GM21367 (cell line): ENCODE measurements at regions not wholly inside any gene's neighbourhood (a gene's known extent, or its start where the extent isn't known, plus 50 kb on each side); places are given as distances from the start of the nearest gene placed in this dataset.

Experiments used
- ATAC-seq: cut with Tn5 transposase; IDR thresholded peaks from one replicate; pipeline ENCODE4 v1.9.1; 2021; ENCODE audit not compliant: unreplicated experiment

DNA sequence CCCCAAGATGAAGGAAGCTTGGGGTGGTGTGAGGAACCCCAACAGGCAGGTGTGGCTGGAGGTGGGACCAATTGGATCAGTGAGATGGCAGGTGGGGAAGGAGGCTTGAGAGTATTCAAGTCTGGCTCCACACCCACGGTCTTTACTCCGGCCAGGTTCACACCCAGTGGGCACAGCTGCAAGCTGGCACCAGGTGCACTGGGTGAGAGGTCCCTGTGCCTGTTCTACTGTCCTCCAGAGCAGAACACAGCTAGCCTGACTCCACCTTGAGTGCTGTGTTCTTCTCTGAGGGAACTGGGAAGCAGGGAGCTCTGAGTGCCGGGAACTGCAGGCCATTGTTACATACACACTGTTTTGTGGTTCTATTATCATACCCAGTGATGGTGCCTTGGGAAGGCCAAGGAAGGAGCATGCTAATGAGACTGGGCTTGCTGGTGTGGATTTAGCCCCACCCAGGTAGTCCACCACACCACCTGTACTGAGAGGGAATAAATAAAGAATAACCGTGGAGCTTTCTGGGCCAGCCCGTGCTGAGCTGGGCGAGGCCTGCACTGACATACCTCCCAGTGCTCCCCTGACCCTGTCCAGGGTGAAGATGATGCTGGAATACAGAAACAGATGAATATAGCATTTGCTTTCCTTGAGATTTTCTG is 93.4 kb downstream of the ABHD5 start:
- ATAC-seq: no peak

DNA sequence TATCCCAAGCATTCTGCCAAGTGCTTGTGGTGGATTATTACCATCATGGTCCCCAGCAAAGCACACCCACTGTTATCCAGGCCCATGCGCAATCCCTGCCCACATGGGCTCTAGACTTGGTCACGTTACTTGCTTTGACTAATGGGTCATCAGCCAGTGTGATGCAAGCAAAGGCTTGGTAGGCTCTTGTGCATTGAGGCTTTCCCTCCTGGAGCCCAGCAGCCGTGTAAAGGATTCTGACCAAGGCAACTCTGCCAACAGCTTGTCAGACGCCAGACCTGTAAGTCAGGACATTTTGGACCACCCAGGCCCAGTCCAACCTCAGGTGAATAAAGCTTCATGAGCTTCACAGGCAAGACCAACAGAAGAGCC is 93.9 kb downstream of the ABHD5 start:
- ATAC-seq: no peak

- no peak for ATAC-seq
Measured at GRCh38 chr3:43785551-43785950, 94.8 kb downstream of the ABHD5 start.

- ATAC-seq: no peak
Measured at GRCh38 chr3:43786102-43786501, 95.4 kb downstream of the ABHD5 start.

DNA sequence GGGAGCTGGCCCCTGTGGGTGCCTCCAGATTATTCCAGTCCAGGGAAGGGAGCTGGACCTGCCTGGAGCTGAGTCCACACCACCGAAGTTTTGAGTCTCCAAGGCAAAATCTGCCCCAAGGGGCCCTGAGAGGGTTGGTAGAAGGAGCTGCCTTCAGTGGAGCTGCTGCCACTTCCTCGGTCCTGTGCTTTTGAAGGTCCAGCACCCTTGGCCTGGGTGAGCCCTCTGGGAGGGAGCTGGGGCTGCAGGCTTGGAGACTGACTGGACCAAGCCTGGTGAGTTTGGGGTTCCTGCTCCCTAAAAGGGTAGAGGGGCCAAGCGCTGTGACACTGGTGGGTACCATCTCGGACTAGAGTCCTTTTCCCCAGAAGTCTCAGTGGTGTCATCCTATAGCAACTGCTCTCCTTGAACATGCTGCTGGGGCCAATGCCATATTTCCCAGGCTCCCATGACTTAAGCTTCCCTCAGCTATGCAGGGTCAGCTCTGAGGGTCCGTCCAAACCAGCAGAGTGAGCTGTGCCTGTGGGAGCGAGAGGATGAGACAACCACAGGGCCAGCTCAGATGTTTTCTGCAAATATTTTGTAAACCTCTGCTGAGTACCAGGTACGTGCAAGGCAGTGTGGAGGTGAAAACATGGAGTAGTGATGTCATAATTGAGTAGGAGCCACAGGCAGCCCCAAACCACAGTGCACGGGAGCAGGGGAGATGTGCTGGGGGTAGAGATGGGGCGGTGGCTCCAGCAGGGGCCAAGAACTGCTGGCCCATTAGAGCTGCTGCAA is 96.0 kb downstream of the ABHD5 start:
- ATAC-seq: no peak

- no peak for ATAC-seq
Measured at GRCh38 chr3:43787330-43787729, 96.6 kb downstream of the ABHD5 start.

- ATAC-seq: no peak
Measured at GRCh38 chr3:43789028-43789427, 98.3 kb downstream of the ABHD5 start.

- ATAC-seq: no peak
Measured at GRCh38 chr3:43790060-43790459, 99.3 kb downstream of the ABHD5 start.

DNA sequence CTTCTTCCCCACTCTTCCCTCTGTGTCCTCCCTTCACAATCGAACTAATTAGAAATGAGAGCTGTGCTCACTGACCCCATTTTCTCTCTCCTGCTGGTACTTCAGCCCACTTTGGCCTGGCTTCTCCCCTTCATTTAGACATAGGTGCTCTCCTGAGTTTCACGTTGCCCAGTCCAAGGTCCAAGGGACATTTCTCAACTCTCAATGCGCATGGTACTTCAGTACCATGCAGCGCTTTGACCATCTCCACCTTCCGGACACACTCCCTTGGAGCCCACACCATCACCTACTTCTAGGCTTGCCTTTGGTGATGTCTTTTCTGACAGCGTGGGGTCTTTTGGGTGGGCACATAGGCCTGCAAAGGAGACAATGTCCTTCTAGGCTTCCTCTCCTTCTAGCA is 99.7 kb downstream of the ABHD5 start:
- no peak for ATAC-seq

DNA sequence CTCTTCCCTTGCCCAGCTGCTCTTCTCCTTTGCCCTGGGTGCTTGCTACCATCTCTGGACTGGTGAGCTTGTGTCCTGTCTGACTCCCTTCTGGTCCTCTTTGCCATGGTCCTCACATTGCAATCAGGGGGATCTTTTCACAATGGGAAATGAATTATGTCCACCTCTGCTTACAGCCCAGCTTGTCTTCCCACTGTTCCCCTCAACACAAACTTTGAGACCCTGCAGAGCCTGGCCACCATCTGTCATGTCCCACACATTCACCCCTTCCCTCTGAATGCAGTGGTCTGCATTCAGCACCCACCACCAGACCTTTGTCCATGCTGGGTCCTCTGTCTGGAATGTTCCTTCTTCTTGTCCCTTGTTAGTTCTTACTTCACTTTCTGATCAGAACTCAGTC is 100.5 kb downstream of the ABHD5 start:
- no peak for ATAC-seq

DNA sequence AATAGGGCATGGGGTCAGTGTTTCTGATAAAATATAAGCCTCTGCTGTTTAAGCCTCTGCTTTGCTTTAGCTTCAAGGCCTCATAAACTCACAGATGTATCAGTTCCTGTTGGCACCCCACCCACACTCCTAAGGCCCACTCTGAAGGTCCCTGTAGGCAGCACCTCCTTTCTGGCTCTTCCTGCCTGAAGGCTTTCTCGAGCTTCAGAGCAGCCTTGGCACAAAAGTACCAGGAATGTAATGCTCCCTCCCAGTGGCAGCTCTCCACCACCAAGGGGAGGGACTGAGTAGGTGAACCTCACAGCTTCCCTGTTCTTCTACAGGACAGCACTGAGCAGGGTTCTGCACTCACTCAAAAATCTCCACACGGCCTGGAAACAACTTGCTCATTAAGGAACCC is 102.2 kb downstream of the ABHD5 start:
- no peak for ATAC-seq

GRCh38 chr3:43793648-43794372 is 103.1 kb downstream of the ABHD5 start:
- ATAC-seq: no peak

- no peak for ATAC-seq
Measured at GRCh38 chr3:43794776-43795175, 104.0 kb downstream of the ABHD5 start.

DNA sequence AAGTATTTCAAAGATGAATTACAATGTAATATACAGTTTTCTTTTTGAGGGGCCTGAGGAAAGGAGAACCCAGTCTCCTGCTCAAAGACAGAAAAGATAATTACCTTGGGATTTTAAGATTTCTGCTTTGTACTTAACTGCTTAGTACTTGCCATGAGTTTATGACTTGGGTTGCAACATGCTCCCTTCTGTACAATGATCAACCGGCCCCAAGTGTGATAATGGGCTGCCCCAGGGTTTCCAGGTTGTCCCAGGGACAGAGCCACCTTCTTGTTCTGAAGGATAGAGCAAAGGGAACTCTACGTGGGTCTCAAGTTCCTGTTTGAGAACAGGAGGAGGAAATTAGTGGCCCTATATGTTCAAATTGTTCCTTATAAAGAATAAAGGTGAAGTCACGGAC is 104.8 kb downstream of the ABHD5 start:
- ATAC-seq: no peak

- ATAC-seq: no peak
Measured at GRCh38 chr3:43796041-43796596, 105.4 kb downstream of the ABHD5 start.

GRCh38 chr3:43797794-43798193 is 107.1 kb downstream of the ABHD5 start:
- ATAC-seq: no peak

DNA sequence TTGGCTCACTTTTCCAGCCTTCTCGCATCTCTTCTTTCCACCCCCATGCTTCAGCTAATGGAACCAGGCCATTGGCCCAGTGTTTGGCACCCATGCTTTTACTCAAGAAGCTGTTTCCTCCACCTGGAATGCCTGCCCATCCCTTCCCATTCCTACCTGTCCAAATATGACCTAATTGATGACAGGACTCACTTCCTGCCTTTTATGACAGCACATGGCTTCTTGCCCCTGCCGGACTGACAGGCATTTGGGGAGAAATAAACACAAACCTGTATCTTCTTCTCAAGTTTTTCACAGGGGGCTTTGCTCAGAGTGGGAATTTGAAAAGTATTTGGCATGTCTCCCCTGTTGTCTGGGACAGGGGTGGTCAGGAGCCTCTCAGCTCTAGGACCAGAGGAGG is 120.1 kb downstream of the ABHD5 start:
- no peak for ATAC-seq

GRCh38 chr3:43814461-43814860 is 123.7 kb downstream of the ABHD5 start:
- ATAC-seq: no peak

DNA sequence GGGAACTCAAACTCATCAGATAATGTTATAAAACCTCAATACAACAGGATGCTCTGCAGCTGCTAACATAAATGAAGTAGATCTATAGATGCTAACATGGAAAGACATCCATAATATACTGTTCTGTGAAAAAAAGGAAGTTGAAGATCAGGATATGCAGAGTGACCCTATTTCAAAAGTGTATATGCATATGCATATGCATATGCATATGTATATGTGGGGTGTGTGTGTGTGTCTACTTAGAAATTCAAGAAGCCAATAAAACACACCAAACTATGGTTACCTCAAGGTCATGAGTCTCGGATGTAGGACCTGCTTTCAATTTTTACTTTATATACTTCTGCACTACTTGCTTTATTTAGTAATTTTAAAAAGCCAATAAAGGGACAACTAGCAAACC is 125.6 kb downstream of the ABHD5 start:
- no peak for ATAC-seq

- no peak for ATAC-seq
Measured at GRCh38 chr3:43817064-43817463, 126.3 kb downstream of the ABHD5 start.

DNA sequence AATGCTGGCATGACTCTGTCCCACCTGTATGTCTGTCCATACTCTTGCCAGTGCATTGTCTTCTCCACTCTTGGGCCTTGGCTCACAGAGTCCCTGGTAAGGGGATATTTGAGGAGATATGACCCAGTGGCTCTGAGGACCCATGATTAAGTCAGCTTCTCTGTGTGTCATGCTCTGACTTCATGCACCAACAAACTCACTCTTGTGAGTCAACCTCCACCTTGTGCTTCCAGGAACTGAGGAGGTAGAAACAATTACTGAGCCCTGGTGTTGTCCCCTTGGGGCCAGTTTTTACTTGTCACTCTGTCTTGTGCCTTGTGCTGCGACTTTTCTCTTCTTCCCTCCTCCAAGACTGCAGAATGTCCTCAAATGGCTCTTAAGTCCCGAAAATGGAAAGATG is 127.1 kb downstream of the ABHD5 start:
- no peak for ATAC-seq

DNA sequence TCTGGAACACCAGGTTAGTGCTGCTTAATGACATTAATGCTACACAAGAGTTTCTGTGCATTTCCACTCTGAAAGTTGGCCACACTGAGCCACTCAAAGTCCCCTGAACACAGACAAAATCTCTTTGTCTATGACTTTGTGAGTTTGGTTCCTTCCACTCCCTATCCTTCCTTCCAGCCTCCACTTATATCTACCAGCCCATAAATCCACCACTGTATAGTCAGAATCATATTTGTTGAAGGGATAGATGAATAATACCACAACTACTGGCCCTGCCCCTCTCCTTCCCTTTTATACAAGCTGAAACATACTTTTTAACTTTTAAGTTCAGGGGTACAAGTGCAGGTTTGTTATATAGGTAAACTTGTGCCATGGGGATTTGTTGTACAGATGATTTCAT is 127.5 kb downstream of the ABHD5 start:
- no peak for ATAC-seq
